ENCODE measurements at regions not wholly inside any gene's neighbourhood (a gene's known extent, or its start where the extent isn't known, plus 50 kb on each side); places are given as distances from the start of the nearest gene placed in this dataset.

- no peak for DNase-seq
Measured at GRCh38 chr12:97347956-97348355, 114.6 kb upstream of the RMST start.

- no peak for DNase-seq
Measured at GRCh38 chr12:97358361-97358760, 104.2 kb upstream of the RMST start.

GRCh38 chr12:97359021-97359690, 103.4 kb upstream of the RMST start:
- no peak for DNase-seq

GRCh38 chr12:97363693-97364092, 98.9 kb upstream of the RMST start:
- DNase-seq = no peak

DNA sequence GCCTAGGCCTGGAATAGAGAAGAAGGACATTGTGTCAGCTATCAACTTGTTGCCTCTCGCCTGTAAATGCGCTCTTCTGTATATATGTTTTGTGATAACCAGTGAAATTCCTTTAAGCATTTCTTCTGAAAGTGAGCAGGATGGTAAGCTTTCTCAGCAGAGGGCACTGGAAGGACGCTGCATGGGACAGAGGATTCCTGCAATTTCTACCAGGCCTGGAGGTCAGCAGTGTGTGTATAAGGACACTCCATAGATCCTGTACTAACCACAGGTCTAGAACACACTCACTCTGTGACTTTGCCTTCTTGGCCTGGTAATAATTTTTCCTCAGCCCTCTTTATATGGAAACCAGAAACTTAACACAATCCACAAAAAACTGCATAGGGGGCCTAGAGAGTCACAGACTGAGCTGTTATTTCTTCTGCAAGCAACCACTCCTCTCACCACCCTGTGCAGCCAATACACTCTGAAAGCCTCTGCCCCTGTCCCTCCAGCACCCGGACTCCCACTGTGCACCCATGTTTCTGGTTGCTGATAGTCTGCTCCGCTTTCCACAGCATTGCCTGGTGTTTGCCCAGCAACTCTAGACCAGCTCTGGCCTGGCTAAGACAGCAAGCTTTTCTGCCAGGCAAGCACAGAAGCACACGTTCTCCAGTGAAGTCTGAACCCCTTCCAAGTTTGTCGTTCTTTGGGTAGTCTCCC, 94.0 kb upstream of the RMST start:
- DNase-seq = no peak

DNA sequence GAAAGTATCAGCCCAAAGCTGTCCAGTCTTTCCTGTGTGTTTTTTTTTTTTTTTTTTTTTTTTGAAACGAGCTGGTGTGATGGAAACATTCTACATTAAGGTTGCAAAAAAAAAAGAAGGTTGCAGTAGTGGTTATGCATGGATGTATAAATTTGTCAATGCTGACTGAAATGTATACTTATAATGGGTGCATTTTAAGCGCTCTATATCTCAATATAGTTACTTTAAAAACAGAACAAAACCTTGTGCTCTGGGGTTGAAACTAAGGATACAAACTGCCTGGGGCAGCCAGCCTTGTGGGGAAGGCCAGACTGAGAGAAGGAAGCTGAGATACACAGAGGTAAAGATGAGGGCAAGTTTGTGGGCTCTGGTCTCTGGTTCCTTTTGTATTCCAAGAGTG, 87.3 kb upstream of the RMST start:
- DNase-seq = no peak

- DNase-seq = no peak
Measured at GRCh38 chr12:97380440-97380839, 82.2 kb upstream of the RMST start.

DNA sequence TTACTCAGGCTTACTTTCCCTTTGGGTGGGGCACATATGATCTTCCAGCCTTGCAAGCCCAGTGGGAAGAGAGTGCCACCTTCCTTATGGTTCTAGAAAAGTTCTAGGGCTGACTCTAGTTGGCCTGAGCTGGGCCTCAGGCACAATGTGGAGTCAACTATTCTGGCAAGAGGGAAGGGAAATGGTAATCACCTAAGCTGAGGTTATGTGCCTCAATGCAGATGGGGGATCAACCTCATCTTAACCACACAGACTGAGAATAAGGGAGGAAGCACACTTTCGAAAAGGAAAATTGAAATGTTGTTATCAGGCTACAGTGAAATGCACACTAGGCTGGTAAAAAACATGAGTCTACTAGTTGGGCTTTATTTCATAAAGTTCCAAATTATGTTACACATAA, 77.5 kb upstream of the RMST start:
- no peak for DNase-seq

DNA sequence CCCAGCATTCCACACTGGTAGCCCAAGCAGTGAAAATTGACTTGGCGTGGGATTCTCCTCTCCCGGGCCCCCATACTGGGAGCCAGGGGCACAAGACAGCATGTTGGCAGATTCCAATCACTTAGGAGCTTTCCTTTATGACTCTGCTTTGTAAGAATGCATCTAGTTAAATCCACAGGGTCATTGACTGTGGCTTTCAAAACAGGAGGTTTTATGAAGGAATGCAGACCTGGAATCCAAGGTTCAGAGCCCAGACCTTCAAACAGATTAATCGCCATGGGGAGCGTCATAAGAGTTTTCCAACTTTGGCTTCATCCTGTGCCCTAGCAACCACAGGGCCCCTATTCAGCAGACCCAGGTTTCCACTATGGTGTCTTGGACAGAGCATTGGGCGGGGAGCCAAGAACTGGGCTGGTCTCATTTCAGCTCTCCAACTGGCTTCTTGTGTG, 76.4 kb upstream of the RMST start:
- DNase-seq = no peak

DNA sequence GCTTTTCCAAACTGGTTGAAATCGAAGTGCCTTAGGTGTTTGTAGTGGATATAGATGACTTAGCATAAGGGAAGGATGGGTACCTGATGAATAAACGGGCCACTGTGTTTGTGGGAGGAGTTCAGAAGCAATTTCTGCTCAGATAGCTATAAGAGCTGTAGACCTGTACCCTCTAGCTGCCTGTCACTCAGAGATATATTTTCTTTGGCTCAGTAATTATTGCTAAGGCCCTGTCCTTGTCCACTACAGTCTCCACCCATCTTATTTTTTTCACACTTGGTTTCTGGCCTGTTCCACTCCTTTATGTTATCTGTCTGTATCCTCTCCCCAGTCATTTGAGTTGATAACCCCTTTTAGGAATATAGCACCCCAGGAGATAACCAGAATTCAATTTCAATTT, 74.8 kb upstream of the RMST start:
- DNase-seq = no peak

DNA sequence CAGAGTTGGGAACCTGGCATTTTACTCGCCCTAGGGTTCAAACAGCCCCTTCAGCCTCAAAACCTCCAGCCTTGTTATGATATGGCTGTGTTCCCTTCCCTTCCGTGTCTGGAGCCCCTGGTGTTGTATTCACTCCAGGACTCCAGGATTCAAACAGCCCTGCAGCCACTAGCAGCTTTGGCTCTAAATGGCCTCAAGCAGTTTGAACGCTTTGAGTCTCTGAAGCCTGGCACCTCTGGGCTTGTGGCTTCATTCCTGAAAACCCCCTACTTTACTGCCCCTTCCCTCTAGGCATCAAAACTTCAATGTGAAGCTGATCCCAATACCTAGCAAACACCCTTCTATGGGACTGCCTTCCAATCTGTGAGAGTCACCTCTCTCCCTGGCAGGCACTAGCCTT, 67.9 kb upstream of the RMST start:
- DNase-seq = no peak

DNA sequence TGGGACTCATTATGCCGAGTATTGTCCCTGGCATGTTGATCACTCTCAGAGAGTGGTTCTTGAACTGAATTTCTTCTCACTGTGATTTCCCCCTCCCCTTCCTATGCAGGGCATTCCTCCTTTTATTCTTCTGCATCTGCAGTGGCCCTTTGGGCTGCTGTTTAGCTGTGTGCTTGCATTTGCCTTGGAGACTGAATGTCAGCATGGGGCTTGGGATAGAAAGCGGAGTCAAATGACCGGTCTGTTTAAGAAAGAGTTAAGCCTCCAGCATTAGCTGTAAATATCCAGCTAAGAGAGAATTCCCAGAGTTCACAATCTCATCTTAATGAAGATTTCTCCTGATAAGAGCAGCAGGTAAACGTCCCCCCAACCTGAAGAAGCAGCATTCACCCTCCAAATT, 65.6 kb upstream of the RMST start:
- DNase-seq = no peak

DNA sequence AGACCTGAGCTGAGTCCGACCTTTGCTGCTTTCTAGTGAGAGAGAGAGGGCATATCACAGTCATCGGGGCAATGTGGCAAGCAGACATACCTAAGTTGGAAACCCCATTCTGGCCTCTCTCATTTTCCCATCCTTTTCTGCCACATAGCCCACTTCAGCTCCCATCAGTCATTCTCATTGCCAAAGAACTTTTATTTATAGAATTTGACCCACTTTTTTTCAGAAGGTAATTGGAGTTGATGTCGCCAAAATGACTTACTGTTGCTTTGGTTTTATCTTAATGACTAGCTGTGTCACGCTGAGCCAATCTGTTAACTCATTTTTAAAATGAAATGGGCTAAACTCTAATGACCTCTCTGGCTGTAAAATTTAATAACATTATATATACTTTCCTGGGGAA, 63.9 kb upstream of the RMST start:
- no peak for DNase-seq

DNA sequence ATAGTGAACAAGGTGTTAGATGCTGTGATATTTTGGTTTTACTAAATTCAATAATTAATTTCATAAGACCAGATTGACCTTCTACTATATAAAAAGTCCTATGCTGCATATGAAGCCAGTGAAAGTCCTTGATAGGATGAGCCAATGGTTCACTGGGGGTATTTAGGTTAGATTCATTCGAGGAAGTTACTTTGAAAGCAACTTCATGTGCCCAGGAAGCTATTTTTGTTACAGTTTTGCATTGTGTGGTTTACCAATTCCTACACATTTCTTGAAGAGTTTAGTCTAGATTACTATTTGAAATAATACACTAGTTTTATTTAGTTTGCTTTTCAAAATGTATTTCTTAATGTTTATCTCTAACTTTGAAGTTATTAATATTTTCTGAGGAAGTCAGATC, 58.5 kb upstream of the RMST start:
- no peak for DNase-seq

DNA sequence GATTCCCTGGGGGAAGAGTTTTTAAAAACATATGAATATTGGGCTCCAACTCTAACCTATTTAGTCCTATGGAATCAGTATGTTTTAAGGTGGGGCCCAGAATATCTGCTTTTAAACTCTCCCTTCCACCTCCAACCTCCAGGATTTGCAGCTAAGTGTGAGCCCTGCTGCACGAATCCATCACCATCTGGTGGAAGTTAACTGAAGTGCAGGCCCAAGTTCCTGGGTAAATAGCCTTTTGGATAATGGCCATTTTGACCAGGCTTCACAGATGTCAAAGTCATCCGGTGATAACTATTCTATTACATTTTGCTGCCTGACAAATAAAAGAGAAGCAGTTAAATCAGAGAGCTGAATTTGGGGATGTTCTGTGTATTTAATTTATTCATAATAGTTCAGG, 58.1 kb upstream of the RMST start:
- DNase-seq = peak; percentile 1

- no peak for DNase-seq
Measured at GRCh38 chr12:97408363-97408762, 54.2 kb upstream of the RMST start.

- no peak for DNase-seq
Measured at GRCh38 chr12:97411341-97411740, 51.3 kb upstream of the RMST start.
